ENCODE measurements at regions not wholly inside any gene's neighbourhood (a gene's known extent, or its start where the extent isn't known, plus 50 kb on each side); places are given as distances from the start of the nearest gene placed in this dataset.
"Not testable (repeated sequence)": the region's sequence is repeated elsewhere in the genome, so short reads cannot be mapped to it uniquely, and the experiment has no call there.

- TF ChIP-seq POLR2A (IDR thresholded peaks at IDR 0.05); CTCF (IDR thresholded peaks at IDR 0.05 in 8 of 11, conservative IDR thresholded peaks at IDR 0.05 in 3 of 11): not testable (repeated sequence)
Observed at GRCh38 chr16:16613212-16613611, 234.3 kb downstream of the NPIPA7 start.
